ENCODE measurements at regions not wholly inside any gene's neighbourhood (a gene's known extent, or its start where the extent isn't known, plus 50 kb on each side); places are given as distances from the start of the nearest gene placed in this dataset.

GRCh38 chr2:47299555-47299954, 69.6 kb upstream of the EPCAM start:
- no peak overlapping the region for H3K4me2 ChIP-seq (ENCODE audit: low read length)
- H3K27me3 ChIP-seq (ENCODE audit: insufficient read depth, low read length) = no peaks in the 10 kb centered on the region
- H2AFZ ChIP-seq (ENCODE audit: low read length) = no peak overlapping the region
- no peak overlapping the region for H3K9ac ChIP-seq (ENCODE audit: low read length)
- no peak overlapping the region for H3K27ac ChIP-seq (ENCODE audit: low read depth, low read length, poor library complexity, severe bottlenecking)
- no peaks in the 10 kb centered on the region for H4K20me1 ChIP-seq (ENCODE audit: insufficient read depth, low read length)
- H3K4me3 ChIP-seq (ENCODE audit: low read depth, low read length, poor library complexity, severe bottlenecking) = no peak overlapping the region
- H3F3A ChIP-seq (ENCODE audit: insufficient read depth, low read length) = no peaks in the 10 kb centered on the region
- TF ChIP-seq CTCF (IDR thresholded peaks at IDR 0.05; ENCODE audit: low read length) = no peak
- no peak for TF ChIP-seq EZH2 (IDR thresholded peaks at IDR 0.05; ENCODE audit: borderline replicate concordance, low read length)
- H3K79me2 ChIP-seq (ENCODE audit: insufficient read depth, low read length) = no peaks in the 10 kb centered on the region
- H3K9me3 ChIP-seq (ENCODE audit: low read length) = no peaks in the 10 kb centered on the region
- H3K4me1 ChIP-seq (ENCODE audit: insufficient read depth, low read length, severe bottlenecking) = peaks cover 20% of the 10 kb centered on the region
- H3K36me3 ChIP-seq (ENCODE audit: insufficient read depth, low read length) = no peaks in the 10 kb centered on the region
- H3K9me2 ChIP-seq (ENCODE audit: low read depth, low read length) = no peaks in the 10 kb centered on the region

- Histone ChIP-seq H4K20me1 (ENCODE audit: insufficient read depth, low read length) (no peaks in the 10 kb centered on the region), H3K4me2 (ENCODE audit: low read length) (no peak overlapping the region), H3K4me3 (ENCODE audit: low read depth, low read length, poor library complexity, severe bottlenecking) (no peak overlapping the region), H3K4me1 (ENCODE audit: insufficient read depth, low read length, severe bottlenecking) (peaks cover 20% of the 10 kb centered on the region), H2AFZ (ENCODE audit: low read length) (no peak overlapping the region), H3K36me3 (ENCODE audit: insufficient read depth, low read length) (no peaks in the 10 kb centered on the region), H3F3A (ENCODE audit: insufficient read depth, low read length) (no peaks in the 10 kb centered on the region), H3K9me2 (ENCODE audit: low read depth, low read length) (no peaks in the 10 kb centered on the region), H3K79me2 (ENCODE audit: insufficient read depth, low read length) (no peaks in the 10 kb centered on the region), H3K27me3 (ENCODE audit: insufficient read depth, low read length) (no peaks in the 10 kb centered on the region), H3K9ac (ENCODE audit: low read length) (no peak overlapping the region), H3K9me3 (ENCODE audit: low read length) (no peaks in the 10 kb centered on the region), H3K27ac (ENCODE audit: low read depth, low read length, poor library complexity, severe bottlenecking) (no peak overlapping the region)
- no peak for TF ChIP-seq CTCF (IDR thresholded peaks at IDR 0.05; ENCODE audit: low read length)
- no peak for TF ChIP-seq EZH2 (IDR thresholded peaks at IDR 0.05; ENCODE audit: borderline replicate concordance, low read length)
Observed at GRCh38 chr2:47298771-47299170, 70.3 kb upstream of the EPCAM start.

DNA sequence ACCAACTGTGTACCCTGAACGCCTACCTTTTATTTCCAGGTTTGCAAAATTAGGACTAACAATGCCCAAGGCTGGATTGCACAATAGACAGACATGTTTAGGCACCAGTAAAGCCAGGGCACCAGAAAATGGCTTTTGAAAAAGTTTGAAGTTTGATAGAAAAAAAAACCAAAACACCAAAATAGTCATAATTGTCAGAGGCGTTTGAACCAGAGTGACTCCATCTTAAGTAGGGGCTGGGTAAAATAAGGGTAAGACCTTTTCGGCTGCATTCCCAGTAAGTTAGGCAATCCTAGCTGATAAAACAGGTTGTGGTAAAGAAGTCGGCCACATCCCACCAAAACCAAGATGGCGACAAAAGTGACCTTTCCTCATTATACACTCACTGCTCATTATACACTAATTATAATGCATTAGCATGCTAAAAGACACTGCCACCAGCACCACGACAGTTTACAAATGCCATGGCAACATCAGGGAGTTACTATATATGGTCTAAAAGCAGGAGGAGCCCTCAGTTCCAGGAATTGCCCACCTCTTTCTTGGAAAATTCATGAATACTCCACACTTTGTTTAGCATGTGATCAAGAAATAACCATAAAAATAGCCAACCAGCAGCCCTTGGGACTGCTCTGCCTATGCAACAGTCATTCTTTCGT, 71.2 kb upstream of the EPCAM start:
- no peak overlapping the region for H3K4me3 ChIP-seq (ENCODE audit: low read depth, low read length, poor library complexity, severe bottlenecking)
- H3K4me2 ChIP-seq (ENCODE audit: low read length) = no peak overlapping the region
- H3K9me3 ChIP-seq (ENCODE audit: low read length) = no peaks in the 10 kb centered on the region
- no peak overlapping the region for H2AFZ ChIP-seq (ENCODE audit: low read length)
- H3K27me3 ChIP-seq (ENCODE audit: insufficient read depth, low read length) = no peaks in the 10 kb centered on the region
- H3K79me2 ChIP-seq (ENCODE audit: insufficient read depth, low read length) = no peaks in the 10 kb centered on the region
- no peaks in the 10 kb centered on the region for H3K36me3 ChIP-seq (ENCODE audit: insufficient read depth, low read length)
- H3K9me2 ChIP-seq (ENCODE audit: low read depth, low read length) = no peaks in the 10 kb centered on the region
- no peaks in the 10 kb centered on the region for H3F3A ChIP-seq (ENCODE audit: insufficient read depth, low read length)
- no peaks in the 10 kb centered on the region for H4K20me1 ChIP-seq (ENCODE audit: insufficient read depth, low read length)
- TF ChIP-seq CTCF (IDR thresholded peaks at IDR 0.05; ENCODE audit: low read length) = no peak
- no peak for TF ChIP-seq EZH2 (IDR thresholded peaks at IDR 0.05; ENCODE audit: borderline replicate concordance, low read length)
- peaks cover 20% of the 10 kb centered on the region for H3K4me1 ChIP-seq (ENCODE audit: insufficient read depth, low read length, severe bottlenecking)
- H3K27ac ChIP-seq (ENCODE audit: low read depth, low read length, poor library complexity, severe bottlenecking) = no peak overlapping the region
- no peak overlapping the region for H3K9ac ChIP-seq (ENCODE audit: low read length)
